ENCODE measurements at regions not wholly inside any gene's neighbourhood (a gene's known extent, or its start where the extent isn't known, plus 50 kb on each side); places are given as distances from the start of the nearest gene placed in this dataset.

DNA sequence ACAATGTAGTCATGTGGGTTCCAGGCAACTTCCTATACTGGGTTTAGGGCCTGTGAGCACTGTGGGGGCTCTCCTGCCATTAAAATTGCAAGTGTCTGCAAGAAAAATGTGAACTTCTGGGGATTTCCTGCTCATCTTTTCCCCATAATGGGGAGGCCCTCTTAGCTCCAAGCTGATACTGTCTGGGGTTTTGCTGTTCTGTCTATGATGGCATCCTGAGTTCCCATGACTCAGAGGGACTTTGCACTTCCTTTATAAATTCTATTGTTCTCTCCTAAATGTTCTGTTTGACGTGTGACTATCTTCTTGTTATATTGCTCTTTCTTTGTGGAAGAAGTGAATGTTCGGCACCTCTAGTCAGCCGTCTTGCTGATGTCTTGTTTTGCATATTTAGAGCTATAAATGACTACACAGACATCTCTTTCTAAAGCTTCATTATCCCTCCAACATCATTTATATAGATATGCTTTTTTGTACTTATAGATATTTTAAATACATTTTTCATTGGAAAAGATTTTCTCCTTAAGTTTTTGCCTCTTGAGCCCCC, 465.8 kb downstream of the NAF1 start:
- no peak for DNase-seq (ENCODE audit: extremely low spot score, unreplicated experiment)
- H3K36me3 Mint-ChIP-seq (ENCODE audit: unreplicated experiment), result no peaks in the 10 kb centered on the region
- TF ChIP-seq, protein P1, sequence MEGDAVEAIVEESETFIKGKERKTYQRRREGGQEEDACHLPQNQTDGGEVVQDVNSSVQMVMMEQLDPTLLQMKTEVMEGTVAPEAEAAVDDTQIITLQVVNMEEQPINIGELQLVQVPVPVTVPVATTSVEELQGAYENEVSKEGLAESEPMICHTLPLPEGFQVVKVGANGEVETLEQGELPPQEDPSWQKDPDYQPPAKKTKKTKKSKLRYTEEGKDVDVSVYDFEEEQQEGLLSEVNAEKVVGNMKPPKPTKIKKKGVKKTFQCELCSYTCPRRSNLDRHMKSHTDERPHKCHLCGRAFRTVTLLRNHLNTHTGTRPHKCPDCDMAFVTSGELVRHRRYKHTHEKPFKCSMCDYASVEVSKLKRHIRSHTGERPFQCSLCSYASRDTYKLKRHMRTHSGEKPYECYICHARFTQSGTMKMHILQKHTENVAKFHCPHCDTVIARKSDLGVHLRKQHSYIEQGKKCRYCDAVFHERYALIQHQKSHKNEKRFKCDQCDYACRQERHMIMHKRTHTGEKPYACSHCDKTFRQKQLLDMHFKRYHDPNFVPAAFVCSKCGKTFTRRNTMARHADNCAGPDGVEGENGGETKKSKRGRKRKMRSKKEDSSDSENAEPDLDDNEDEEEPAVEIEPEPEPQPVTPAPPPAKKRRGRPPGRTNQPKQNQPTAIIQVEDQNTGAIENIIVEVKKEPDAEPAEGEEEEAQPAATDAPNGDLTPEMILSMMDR (IDR thresholded peaks at IDR 0.05), result no peak
- H3K27ac Mint-ChIP-seq (ENCODE audit: unreplicated experiment), result no peak overlapping the region
- H3K4me1 Mint-ChIP-seq (ENCODE audit: unreplicated experiment), result peaks cover 7% of the 10 kb centered on the region
- peaks cover 18% of the 10 kb centered on the region for H3K9me3 Mint-ChIP-seq (ENCODE audit: unreplicated experiment)
- H3K27me3 Mint-ChIP-seq (ENCODE audit: unreplicated experiment), result peaks cover 12% of the 10 kb centered on the region
- no peak overlapping the region for H3K4me3 Mint-ChIP-seq (ENCODE audit: unreplicated experiment)

DNA sequence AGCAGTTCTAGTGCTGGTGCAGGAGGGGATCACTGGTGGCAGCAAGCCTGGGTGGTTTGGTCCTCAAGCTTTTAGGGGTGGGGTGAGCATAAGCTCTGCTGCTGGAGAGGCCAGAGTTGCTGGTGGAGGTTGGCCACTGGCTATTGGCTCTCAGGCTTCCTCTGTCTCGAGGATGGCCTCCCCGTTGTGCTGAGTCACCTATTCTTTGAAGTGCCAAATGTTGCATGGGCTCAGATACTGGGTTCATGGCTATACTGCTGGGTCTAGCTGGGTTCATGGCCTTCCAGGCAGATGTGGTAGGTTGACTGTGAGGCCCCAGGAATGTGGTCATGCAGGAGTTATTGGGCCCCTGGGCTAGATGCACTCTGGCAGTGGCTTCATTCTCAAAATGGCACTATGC, 466.3 kb downstream of the NAF1 start:
- DNase-seq (ENCODE audit: extremely low spot score, unreplicated experiment), result no peak
- Mint-ChIP-seq H3K9me3 (ENCODE audit: unreplicated experiment) (peaks cover 21% of the 10 kb centered on the region), H3K36me3 (ENCODE audit: unreplicated experiment) (peaks cover 3% of the 10 kb centered on the region), H3K4me1 (ENCODE audit: unreplicated experiment) (peaks cover 7% of the 10 kb centered on the region), H3K27ac (ENCODE audit: unreplicated experiment) (no peak overlapping the region), H3K27me3 (ENCODE audit: unreplicated experiment) (peaks cover 11% of the 10 kb centered on the region), H3K4me3 (ENCODE audit: unreplicated experiment) (no peak overlapping the region)
- TF ChIP-seq, protein P1 (IDR thresholded peaks at IDR 0.05), result no peak

- H3K4me1 Mint-ChIP-seq (ENCODE audit: unreplicated experiment), result peaks cover 7% of the 10 kb centered on the region
- H3K9me3 Mint-ChIP-seq (ENCODE audit: unreplicated experiment), result peaks cover 29% of the 10 kb centered on the region
- no peak overlapping the region for H3K4me3 Mint-ChIP-seq (ENCODE audit: unreplicated experiment)
- TF ChIP-seq, protein P1 (IDR thresholded peaks at IDR 0.05), result no peak
- H3K27ac Mint-ChIP-seq (ENCODE audit: unreplicated experiment), result no peak overlapping the region
- peaks cover 3% of the 10 kb centered on the region for H3K36me3 Mint-ChIP-seq (ENCODE audit: unreplicated experiment)
- DNase-seq (ENCODE audit: extremely low spot score, unreplicated experiment), result no peak
- H3K27me3 Mint-ChIP-seq (ENCODE audit: unreplicated experiment), result peaks cover 11% of the 10 kb centered on the region
These were observed 467.1 kb downstream of the NAF1 start for GRCh38 chr4:162699629-162700028.

- DNase-seq (ENCODE audit: extremely low spot score, unreplicated experiment), result no peak
- Mint-ChIP-seq H3K4me1 (ENCODE audit: unreplicated experiment) (peaks cover 25% of the 10 kb centered on the region), H3K4me3 (ENCODE audit: unreplicated experiment) (no peak overlapping the region), H3K27me3 (ENCODE audit: unreplicated experiment) (no peaks in the 10 kb centered on the region), H3K9me3 (ENCODE audit: unreplicated experiment) (peaks cover 7% of the 10 kb centered on the region), H3K36me3 (ENCODE audit: unreplicated experiment) (no peaks in the 10 kb centered on the region), H3K27ac (ENCODE audit: unreplicated experiment) (no peak overlapping the region)
- TF ChIP-seq, protein P1 (IDR thresholded peaks at IDR 0.05), result no peak
These were observed 481.3 kb downstream of the NAF1 start for GRCh38 chr4:162685410-162685809.

- Mint-ChIP-seq H3K27ac (ENCODE audit: unreplicated experiment) (no peak overlapping the region), H3K4me1 (ENCODE audit: unreplicated experiment) (peaks cover 25% of the 10 kb centered on the region), H3K27me3 (ENCODE audit: unreplicated experiment) (no peaks in the 10 kb centered on the region), H3K4me3 (ENCODE audit: unreplicated experiment) (no peak overlapping the region), H3K36me3 (ENCODE audit: unreplicated experiment) (no peaks in the 10 kb centered on the region), H3K9me3 (ENCODE audit: unreplicated experiment) (peaks cover 11% of the 10 kb centered on the region)
- no peak for DNase-seq (ENCODE audit: extremely low spot score, unreplicated experiment)
- TF ChIP-seq, protein P1 (IDR thresholded peaks at IDR 0.05), result no peak
These were observed 481.7 kb downstream of the NAF1 start for GRCh38 chr4:162684998-162685397.

All from osteocyte (in vitro differentiated cells).